OCI-LY1 (cell line): ENCODE measurements at regions not wholly inside any gene's neighbourhood (a gene's known extent, or its start where the extent isn't known, plus 50 kb on each side); places are given as distances from the start of the nearest gene placed in this dataset.

Source experiments
- H2AFZ ChIP-seq: fragments of 200-600 bp; sonication (generic), shearing (Covaris generic); 2 replicates; pipeline ENCODE4 v1.6.0; 2014; ENCODE audit warnings: antibody characterized with exemption, mild to moderate bottlenecking, low read length
- H3F3A ChIP-seq: fragments of 200-600 bp; sonication (generic), shearing (Covaris generic); 2 replicates; pipeline ENCODE4 v1.6.0; 2014; ENCODE audit warnings: mild to moderate bottlenecking, antibody characterized with exemption, low read length, moderate library complexity; ENCODE audit not compliant: insufficient read depth
- H3K27ac ChIP-seq: fragments of 200-600 bp; sonication (generic); 2 replicates; pipeline ENCODE4 v1.5.1; 2014; ENCODE audit warnings: low read length, mixed run types, mild to moderate bottlenecking, low read depth; ENCODE audit not compliant: poor library complexity, severe bottlenecking
- H3K27me3 ChIP-seq: fragments of 200-600 bp; sonication (generic); 2 replicates; pipeline ENCODE4 v1.6.0; 2014; ENCODE audit warnings: antibody characterized with exemption, mild to moderate bottlenecking, low read length, moderate library complexity; ENCODE audit not compliant: insufficient read depth
- H3K36me3 ChIP-seq: fragments of 200-600 bp; sonication (generic); 2 replicates; pipeline ENCODE4 v1.6.1; 2014; ENCODE audit warnings: mild to moderate bottlenecking, antibody characterized with exemption, low read length, moderate library complexity, mixed read lengths; ENCODE audit not compliant: insufficient read depth
- H3K4me1 ChIP-seq: fragments of 200-600 bp; sonication (generic); 2 replicates; pipeline ENCODE4 v1.5.1; 2014; ENCODE audit warnings: mild to moderate bottlenecking, low read length, moderate library complexity; ENCODE audit not compliant: insufficient read depth, severe bottlenecking
- H3K4me2 ChIP-seq: fragments of 200-600 bp; sonication (generic), shearing (Covaris generic); 2 replicates; pipeline ENCODE4 v1.6.1; 2014; ENCODE audit warnings: low read length
- H3K4me3 ChIP-seq: fragments of 200-600 bp; sonication (generic); 2 replicates; pipeline ENCODE4 v1.5.1; 2014; ENCODE audit warnings: low read length, low read depth, mild to moderate bottlenecking, mixed read lengths; ENCODE audit not compliant: poor library complexity, severe bottlenecking
- H3K79me2 ChIP-seq: fragments of 200-600 bp; shearing (Covaris generic); 2 replicates; pipeline ENCODE4 v1.6.1; 2016; ENCODE audit warnings: mixed run types, low read length, mixed read lengths; ENCODE audit not compliant: insufficient read depth
- H3K9ac ChIP-seq: fragments of 200-600 bp; sonication (generic), shearing (Covaris generic); 2 replicates; pipeline ENCODE4 v1.6.1; 2014; ENCODE audit warnings: mild to moderate bottlenecking, low read length, mixed read lengths
- H3K9me2 ChIP-seq: fragments of 200-600 bp; sonication (generic), shearing (Covaris generic); 2 replicates; pipeline ENCODE4 v1.6.1; 2014; ENCODE audit warnings: low read depth, mild to moderate bottlenecking, low read length, mixed read lengths
- H3K9me3 ChIP-seq: fragments of 200-600 bp; shearing (Covaris generic); 2 replicates; pipeline ENCODE4 v1.6.1; 2014; ENCODE audit warnings: low read length, mixed read lengths
- H4K20me1 ChIP-seq: fragments of 200-600 bp; sonication (generic), shearing (Covaris generic); 2 replicates; pipeline ENCODE4 v1.6.0; 2016; ENCODE audit warnings: mild to moderate bottlenecking, low read length; ENCODE audit not compliant: insufficient read depth
- CTCF ChIP-seq: fragments of 200-600 bp; sonication (generic), shearing (Covaris generic); IDR thresholded peaks from 2 replicates; pipeline ENCODE4 v1.5.1; 2017; ENCODE audit warnings: mild to moderate bottlenecking, antibody characterized with exemption, low read length, moderate library complexity, mixed read lengths
- EZH2 ChIP-seq: fragments of 200-600 bp; sonication (generic), shearing (Covaris generic); IDR thresholded peaks from 2 replicates; pipeline ENCODE4 v1.8.0; 2017; ENCODE audit warnings: borderline replicate concordance, mixed run types, mild to moderate bottlenecking, antibody characterized with exemption, low read length, moderate library complexity, mixed read lengths

- Histone ChIP-seq H4K20me1 (no peaks in the 10 kb centered on the region), H3K9ac (no peak overlapping the region), H3F3A (no peaks in the 10 kb centered on the region), H3K79me2 (no peaks in the 10 kb centered on the region), H3K27me3 (no peaks in the 10 kb centered on the region), H3K4me2 (no peak overlapping the region), H3K4me1 (no peaks in the 10 kb centered on the region), H3K36me3 (no peaks in the 10 kb centered on the region), H3K9me3 (no peaks in the 10 kb centered on the region), H2AFZ (no peak overlapping the region), H3K9me2 (no peaks in the 10 kb centered on the region), H3K4me3 (no peak overlapping the region), H3K27ac (no peak overlapping the region)
- TF ChIP-seq EZH2 (no peak), CTCF (no peak)
These were observed 241.8 kb upstream of the MSX2 start for GRCh38 chr5:174482607-174483024.

- Histone ChIP-seq H2AFZ (no peak overlapping the region), H3K36me3 (no peaks in the 10 kb centered on the region), H3K4me2 (no peak overlapping the region), H3K9ac (no peak overlapping the region), H3K4me3 (no peak overlapping the region), H3F3A (no peaks in the 10 kb centered on the region), H3K9me2 (no peaks in the 10 kb centered on the region), H3K27me3 (no peaks in the 10 kb centered on the region), H3K9me3 (no peaks in the 10 kb centered on the region), H3K27ac (no peak overlapping the region), H3K4me1 (no peaks in the 10 kb centered on the region), H4K20me1 (no peaks in the 10 kb centered on the region), H3K79me2 (no peaks in the 10 kb centered on the region)
- TF ChIP-seq EZH2 (no peak), CTCF (no peak)
These were observed 241.0 kb upstream of the MSX2 start for GRCh38 chr5:174483411-174483810.

- H3K9me2 ChIP-seq = no peaks in the 10 kb centered on the region
- H3K36me3 ChIP-seq = no peaks in the 10 kb centered on the region
- H3K9me3 ChIP-seq = no peaks in the 10 kb centered on the region
- TF ChIP-seq CTCF = no peak
- TF ChIP-seq EZH2 = no peak
- H3K4me2 ChIP-seq = no peak overlapping the region
- H3K4me1 ChIP-seq = no peaks in the 10 kb centered on the region
- H4K20me1 ChIP-seq = no peaks in the 10 kb centered on the region
- H3K27ac ChIP-seq = no peak overlapping the region
- H3K79me2 ChIP-seq = no peaks in the 10 kb centered on the region
- H3K9ac ChIP-seq = no peak overlapping the region
- no peaks in the 10 kb centered on the region for H3F3A ChIP-seq
- no peak overlapping the region for H3K4me3 ChIP-seq
- H3K27me3 ChIP-seq = no peaks in the 10 kb centered on the region
- H2AFZ ChIP-seq = no peak overlapping the region
These were observed 235.2 kb upstream of the MSX2 start for GRCh38 chr5:174489215-174489614.
